A549 (cell line): ENCODE measurements at regions not wholly inside any gene's neighbourhood (a gene's known extent, or its start where the extent isn't known, plus 50 kb on each side); places are given as distances from the start of the nearest gene placed in this dataset.

Source experiments
- ATAC-seq, 2 experiments: fragments of 200-7000 bp in 1 of 2; fragments of >200 bp in 1 of 2; cut with Nextera tagmentation in 1 of 2; cut with Tn5 transposase in 1 of 2; 3 replicates each; pipeline versions ENCODE4 v1.8.0 to v1.9.1; 2018 to 2020; ENCODE audit warnings: mild to moderate bottlenecking in 1 of 2, moderate library complexity in 1 of 2
- CTCF ChIA-PET: fragments of 300-600 bp; sonication (Branson Sonifier 250); formaldehyde crosslinking; extraction: SDS; loops from one replicate; lab custom pipeline; 2021; ENCODE audit warnings: antibody characterized with exemption, inconsistent platforms; lab: Yijun Ruan, JAX
- POLR2A ChIA-PET: fragments of 350-600 bp; formaldehyde crosslinking; extraction: SDS; loops from one replicate; lab custom pipeline; 2021; ENCODE audit warnings: antibody characterized with exemption, inconsistent platforms; lab: Yijun Ruan, JAX
- DNase-seq, 2 experiments: peaks; one replicate each; pipeline versions ENCODE4 v3.0.0 to v3.0.0-alpha.2; 2011 to 2016; ENCODE audit warnings: low read depth in 1 of 2, low spot score in 1 of 2
- FAIRE-seq: peaks from 2 replicates; lab custom pipeline; 2011; peaks lifted over from hg19 to GRCh38; lab: Jason Lieb, UNC
- H3K27ac ChIP-seq, 2 experiments: fragments of >200 bp; sonication (Bioruptor Twin); formaldehyde crosslinking; 3 replicates each; pipeline ENCODE4 v1.5.1; 2016 to 2017
- H3K4me1 ChIP-seq: fragments of >200 bp; sonication (Bioruptor Twin); formaldehyde crosslinking; 3 replicates; pipeline ENCODE4 v1.6.1; 2016
- H3K4me2 ChIP-seq: fragments of >200 bp; sonication (Bioruptor Twin); formaldehyde crosslinking; 3 replicates; pipeline ENCODE4 v1.6.1; 2016
- H3K4me3 ChIP-seq: fragments of >200 bp; sonication (Bioruptor Twin); formaldehyde crosslinking; 3 replicates; pipeline ENCODE4 v1.5.1; 2016
- H3K9me3 ChIP-seq: fragments of >200 bp; sonication (Bioruptor Twin); formaldehyde crosslinking; 3 replicates; pipeline ENCODE4 v1.6.1; 2016
- CHD2 ChIP-seq: fragments of 150-350 bp; IDR thresholded peaks from 2 replicates; pipeline ENCODE4 v1.6.1; 2014; ENCODE audit warnings: low read length; ENCODE audit not compliant: partially characterized antibody
- EP300 ChIP-seq, 2 experiments: fragments of >200 bp; sonication (Bioruptor Twin); formaldehyde crosslinking; IDR thresholded peaks; 2 replicates in 1 of 2; 3 replicates in 1 of 2; pipeline ENCODE4 v1.6.1; 2016 to 2017
- FOXS1 ChIP-seq: fragments of 250-450 bp; sonication (Bioruptor Pico); IDR thresholded peaks from 2 replicates; pipeline ENCODE4 v1.5.0; 2020; ENCODE audit warnings: mild to moderate bottlenecking, moderate library complexity
- HOXA7 ChIP-seq: fragments of 250-450 bp; sonication (Bioruptor Pico); IDR thresholded peaks from 2 replicates; pipeline ENCODE4 v1.5.0; 2020; ENCODE audit warnings: mild to moderate bottlenecking, moderate library complexity
- HOXB5 ChIP-seq: fragments of 250-450 bp; sonication (Bioruptor Pico); IDR thresholded peaks from 2 replicates; pipeline ENCODE4 v1.5.0; 2020; ENCODE audit warnings: mild to moderate bottlenecking, moderate library complexity
- JUN ChIP-seq, 2 experiments: fragments of >200 bp; sonication (Bioruptor Twin); formaldehyde crosslinking; IDR thresholded peaks; 2 replicates in 1 of 2; 3 replicates in 1 of 2; pipeline ENCODE4 v1.6.1; 2016 to 2017
- MAZ ChIP-seq: fragments of 150-350 bp; IDR thresholded peaks from 2 replicates; pipeline ENCODE4 v1.6.1; 2014; ENCODE audit warnings: antibody characterized with exemption, low read depth, low read length, borderline replicate concordance
- NFE2L2 ChIP-seq: fragments of 150-350 bp; conservative IDR thresholded peaks from 2 replicates; pipeline ENCODE4 v1.6.1; 2014; ENCODE audit warnings: low read length
- NPAS2 ChIP-seq: fragments of 250-450 bp; sonication (Bioruptor Pico); IDR thresholded peaks from 2 replicates; pipeline ENCODE4 v1.8.0; 2022; ENCODE audit warnings: mild to moderate bottlenecking, moderate library complexity, borderline replicate concordance
- PHF8 ChIP-seq: fragments of 200-600 bp; sonication (generic); IDR thresholded peaks from 2 replicates; pipeline ENCODE4 v1.6.1; 2016; ENCODE audit warnings: low read depth, mild to moderate bottlenecking, antibody characterized with exemption, moderate library complexity, borderline replicate concordance
- POLR2AphosphoS2 ChIP-seq: conservative IDR thresholded peaks from 2 replicates; pipeline ENCODE4 v1.6.1; 2012; ENCODE audit warnings: low read length, improper control_type of control experiment, inconsistent platforms
- RCOR1 ChIP-seq: fragments of 150-350 bp; IDR thresholded peaks from 2 replicates; pipeline ENCODE4 v1.6.1; 2014; ENCODE audit warnings: antibody characterized with exemption, low read length, low read depth
- SMC3 ChIP-seq: fragments of >200 bp; sonication (Bioruptor Twin); formaldehyde crosslinking; IDR thresholded peaks from 3 replicates; pipeline ENCODE4 v1.6.1; 2018; ENCODE audit warnings: inconsistent platforms
- ZFP36 ChIP-seq: fragments of 450-650 bp; IDR thresholded peaks from 2 replicates; pipeline ENCODE4 v1.6.1; 2014; ENCODE audit warnings: borderline replicate concordance; ENCODE audit not compliant: partially characterized antibody
- ZSCAN20 ChIP-seq: fragments of 250-450 bp; sonication (Bioruptor Pico); IDR thresholded peaks from 2 replicates; pipeline ENCODE4 v1.8.0; 2022; ENCODE audit warnings: mild to moderate bottlenecking, moderate library complexity
- WGBS: methylation state at CpG from one replicate; pipeline ENCODE4 v1.1.6; 2017; ENCODE audit errors: missing lambda C conversion rate; 5-methylcytosine and 5-hydroxymethylcytosine counted together
- TF ChIP-seq, protein P1 (sequence below): fragments of 250-450 bp; sonication (Bioruptor Pico); IDR thresholded peaks from 2 replicates; pipeline ENCODE4 v1.5.0; 2020; ENCODE audit warnings: low read depth, mild to moderate bottlenecking, moderate library complexity
- TF ChIP-seq, protein P2 (sequence below): fragments of 200-600 bp; sonication (generic); IDR thresholded peaks from 2 replicates; pipeline ENCODE4 v1.6.1; 2016; ENCODE audit warnings: antibody characterized with exemption, mild to moderate bottlenecking, moderate library complexity
- TF ChIP-seq, protein P3 (sequence below): fragments of 250-450 bp; sonication (Bioruptor Pico); IDR thresholded peaks from 2 replicates; pipeline ENCODE4 v1.5.0; 2021; ENCODE audit warnings: mild to moderate bottlenecking, moderate library complexity, borderline replicate concordance
- TF ChIP-seq, protein P4 (sequence below): fragments of 150-350 bp; IDR thresholded peaks from 2 replicates; pipeline ENCODE4 v1.6.1; 2014; ENCODE audit warnings: low read depth, mild to moderate bottlenecking, low read length

DNA sequence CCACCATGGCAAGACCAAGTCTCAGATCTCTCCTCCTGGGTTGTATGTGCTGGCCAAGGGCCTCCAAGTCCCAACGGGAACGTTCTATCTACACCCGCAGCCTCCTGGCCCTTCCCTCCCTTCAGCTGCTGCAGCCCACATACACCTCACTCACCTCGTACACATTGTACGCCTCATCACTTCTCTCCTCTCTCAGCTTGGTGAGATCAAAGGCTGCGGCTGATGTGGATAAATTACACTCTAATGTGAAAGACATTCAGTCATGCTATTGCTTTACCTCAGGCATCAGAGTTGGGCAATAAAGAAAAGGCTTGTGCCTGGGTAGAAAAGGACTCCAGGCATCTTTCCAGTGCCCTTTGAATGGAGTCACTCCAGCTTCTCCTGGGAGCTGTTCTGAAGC, 135.3 kb upstream of the FOXQ1 start:
- H3K27ac ChIP-seq = no peak overlapping the region
- no peak for ATAC-seq
- no peak overlapping the region for H3K4me2 ChIP-seq
- no peak for FAIRE-seq
- WGBS = 77% methylated on average over 6 of the region's 6 CpGs
- CTCF ChIA-PET = interaction anchor here (1.2 kb wide), 1 partner anchor 12 kb away, joined by 3 read pairs; no protein-coding TSS in a partner anchor
- no peak for DNase-seq
- no peak overlapping the region for H3K4me3 ChIP-seq
- POLR2A ChIA-PET = no interaction called here
- TF ChIP-seq, protein P1, sequence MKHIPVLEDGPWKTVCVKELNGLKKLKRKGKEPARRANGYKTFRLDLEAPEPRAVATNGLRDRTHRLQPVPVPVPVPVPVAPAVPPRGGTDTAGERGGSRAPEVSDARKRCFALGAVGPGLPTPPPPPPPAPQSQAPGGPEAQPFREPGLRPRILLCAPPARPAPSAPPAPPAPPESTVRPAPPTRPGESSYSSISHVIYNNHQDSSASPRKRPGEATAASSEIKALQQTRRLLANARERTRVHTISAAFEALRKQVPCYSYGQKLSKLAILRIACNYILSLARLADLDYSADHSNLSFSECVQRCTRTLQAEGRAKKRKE (CRISPR knock-in tag) = no peak
- TF ChIP-seq EP300 (IDR thresholded peaks at IDR 0.05) = no peak
- no peak for TF ChIP-seq JUN (IDR thresholded peaks at IDR 0.05)
- no peak for TF ChIP-seq RCOR1
- no peak for TF ChIP-seq ZFP36
- TF ChIP-seq CHD2 = no peak
- TF ChIP-seq NFE2L2 = no peak
- TF ChIP-seq, protein P2, sequence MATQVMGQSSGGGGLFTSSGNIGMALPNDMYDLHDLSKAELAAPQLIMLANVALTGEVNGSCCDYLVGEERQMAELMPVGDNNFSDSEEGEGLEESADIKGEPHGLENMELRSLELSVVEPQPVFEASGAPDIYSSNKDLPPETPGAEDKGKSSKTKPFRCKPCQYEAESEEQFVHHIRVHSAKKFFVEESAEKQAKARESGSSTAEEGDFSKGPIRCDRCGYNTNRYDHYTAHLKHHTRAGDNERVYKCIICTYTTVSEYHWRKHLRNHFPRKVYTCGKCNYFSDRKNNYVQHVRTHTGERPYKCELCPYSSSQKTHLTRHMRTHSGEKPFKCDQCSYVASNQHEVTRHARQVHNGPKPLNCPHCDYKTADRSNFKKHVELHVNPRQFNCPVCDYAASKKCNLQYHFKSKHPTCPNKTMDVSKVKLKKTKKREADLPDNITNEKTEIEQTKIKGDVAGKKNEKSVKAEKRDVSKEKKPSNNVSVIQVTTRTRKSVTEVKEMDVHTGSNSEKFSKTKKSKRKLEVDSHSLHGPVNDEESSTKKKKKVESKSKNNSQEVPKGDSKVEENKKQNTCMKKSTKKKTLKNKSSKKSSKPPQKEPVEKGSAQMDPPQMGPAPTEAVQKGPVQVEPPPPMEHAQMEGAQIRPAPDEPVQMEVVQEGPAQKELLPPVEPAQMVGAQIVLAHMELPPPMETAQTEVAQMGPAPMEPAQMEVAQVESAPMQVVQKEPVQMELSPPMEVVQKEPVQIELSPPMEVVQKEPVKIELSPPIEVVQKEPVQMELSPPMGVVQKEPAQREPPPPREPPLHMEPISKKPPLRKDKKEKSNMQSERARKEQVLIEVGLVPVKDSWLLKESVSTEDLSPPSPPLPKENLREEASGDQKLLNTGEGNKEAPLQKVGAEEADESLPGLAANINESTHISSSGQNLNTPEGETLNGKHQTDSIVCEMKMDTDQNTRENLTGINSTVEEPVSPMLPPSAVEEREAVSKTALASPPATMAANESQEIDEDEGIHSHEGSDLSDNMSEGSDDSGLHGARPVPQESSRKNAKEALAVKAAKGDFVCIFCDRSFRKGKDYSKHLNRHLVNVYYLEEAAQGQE = no peak
- no peak for TF ChIP-seq HOXA7 (CRISPR knock-in tag)
- TF ChIP-seq, protein P3, sequence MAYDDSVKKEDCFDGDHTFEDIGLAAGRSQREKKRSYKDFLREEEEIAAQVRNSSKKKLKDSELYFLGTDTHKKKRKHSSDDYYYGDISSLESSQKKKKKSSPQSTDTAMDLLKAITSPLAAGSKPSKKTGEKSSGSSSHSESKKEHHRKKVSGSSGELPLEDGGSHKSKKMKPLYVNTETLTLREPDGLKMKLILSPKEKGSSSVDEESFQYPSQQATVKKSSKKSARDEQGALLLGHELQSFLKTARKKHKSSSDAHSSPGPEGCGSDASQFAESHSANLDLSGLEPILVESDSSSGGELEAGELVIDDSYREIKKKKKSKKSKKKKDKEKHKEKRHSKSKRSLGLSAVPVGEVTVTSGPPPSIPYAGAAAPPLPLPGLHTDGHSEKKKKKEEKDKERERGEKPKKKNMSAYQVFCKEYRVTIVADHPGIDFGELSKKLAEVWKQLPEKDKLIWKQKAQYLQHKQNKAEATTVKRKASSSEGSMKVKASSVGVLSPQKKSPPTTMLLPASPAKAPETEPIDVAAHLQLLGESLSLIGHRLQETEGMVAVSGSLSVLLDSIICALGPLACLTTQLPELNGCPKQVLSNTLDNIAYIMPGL = no peak
- TF ChIP-seq SMC3 = no peak
- TF ChIP-seq MAZ = no peak
- H3K4me1 ChIP-seq = no peaks in the 10 kb centered on the region
- H3K9me3 ChIP-seq = 0 out of 3 replicates have a peak, but pooled peaks cover 2% of the 10 kb centered on the region

DNA sequence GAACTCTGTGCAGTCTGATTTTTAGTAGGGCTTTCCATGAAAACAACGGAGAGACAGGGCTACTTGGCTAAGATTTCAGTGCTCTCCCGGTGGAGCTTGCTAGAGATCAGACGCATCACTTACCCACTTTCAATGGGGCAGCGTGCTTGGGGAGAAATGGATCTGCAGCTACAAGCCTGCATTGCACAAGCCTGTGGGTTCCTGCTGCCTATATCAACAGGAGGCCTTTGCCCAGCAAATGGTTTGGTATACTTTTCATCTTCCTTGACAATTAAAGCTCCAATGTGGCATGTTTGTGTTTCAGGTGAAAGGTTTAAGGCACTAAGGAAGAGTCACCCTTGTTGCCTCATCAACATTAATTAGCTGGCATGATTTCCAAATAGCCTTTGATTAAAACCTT, 136.0 kb upstream of the FOXQ1 start:
- H3K4me2 ChIP-seq = no peak overlapping the region
- no peak for DNase-seq
- CTCF ChIA-PET = interaction anchor here (0.6 kb wide), 1 partner anchor 535 kb away, joined by 3 read pairs; no protein-coding TSS in a partner anchor
- H3K9me3 ChIP-seq = 0 out of 3 replicates have a peak, but pooled peaks cover 2% of the 10 kb centered on the region
- no peak for FAIRE-seq
- 49% methylated on average over 4 of the region's 4 CpGs for WGBS
- ATAC-seq = no peak
- POLR2A ChIA-PET = no interaction called here
- no peaks in the 10 kb centered on the region for H3K4me1 ChIP-seq
- no peak overlapping the region for H3K4me3 ChIP-seq
- H3K27ac ChIP-seq = no peak overlapping the region
- TF ChIP-seq POLR2AphosphoS2 = no peak
- no peak for TF ChIP-seq FOXS1 (CRISPR knock-in tag)
- no peak for TF ChIP-seq MAZ
- TF ChIP-seq, protein P2 = no peak
- TF ChIP-seq HOXB5 (CRISPR knock-in tag) = no peak
- no peak for TF ChIP-seq PHF8
- TF ChIP-seq, protein P1 (CRISPR knock-in tag) = no peak
- TF ChIP-seq, protein P4, sequence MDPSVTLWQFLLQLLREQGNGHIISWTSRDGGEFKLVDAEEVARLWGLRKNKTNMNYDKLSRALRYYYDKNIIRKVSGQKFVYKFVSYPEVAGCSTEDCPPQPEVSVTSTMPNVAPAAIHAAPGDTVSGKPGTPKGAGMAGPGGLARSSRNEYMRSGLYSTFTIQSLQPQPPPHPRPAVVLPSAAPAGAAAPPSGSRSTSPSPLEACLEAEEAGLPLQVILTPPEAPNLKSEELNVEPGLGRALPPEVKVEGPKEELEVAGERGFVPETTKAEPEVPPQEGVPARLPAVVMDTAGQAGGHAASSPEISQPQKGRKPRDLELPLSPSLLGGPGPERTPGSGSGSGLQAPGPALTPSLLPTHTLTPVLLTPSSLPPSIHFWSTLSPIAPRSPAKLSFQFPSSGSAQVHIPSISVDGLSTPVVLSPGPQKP = no peak
- TF ChIP-seq, protein P3 = no peak
- TF ChIP-seq NPAS2 (CRISPR knock-in tag) = no peak
- TF ChIP-seq ZFP36 = no peak
- no peak for TF ChIP-seq NFE2L2
- TF ChIP-seq ZSCAN20 (CRISPR knock-in tag) = no peak
